ENCODE measurements at regions not wholly inside any gene's neighbourhood (a gene's known extent, or its start where the extent isn't known, plus 50 kb on each side); places are given as distances from the start of the nearest gene placed in this dataset.
"Not testable (repeated sequence)": the region's sequence is repeated elsewhere in the genome, so short reads cannot be mapped to it uniquely, and the experiment has no call there.

DNA sequence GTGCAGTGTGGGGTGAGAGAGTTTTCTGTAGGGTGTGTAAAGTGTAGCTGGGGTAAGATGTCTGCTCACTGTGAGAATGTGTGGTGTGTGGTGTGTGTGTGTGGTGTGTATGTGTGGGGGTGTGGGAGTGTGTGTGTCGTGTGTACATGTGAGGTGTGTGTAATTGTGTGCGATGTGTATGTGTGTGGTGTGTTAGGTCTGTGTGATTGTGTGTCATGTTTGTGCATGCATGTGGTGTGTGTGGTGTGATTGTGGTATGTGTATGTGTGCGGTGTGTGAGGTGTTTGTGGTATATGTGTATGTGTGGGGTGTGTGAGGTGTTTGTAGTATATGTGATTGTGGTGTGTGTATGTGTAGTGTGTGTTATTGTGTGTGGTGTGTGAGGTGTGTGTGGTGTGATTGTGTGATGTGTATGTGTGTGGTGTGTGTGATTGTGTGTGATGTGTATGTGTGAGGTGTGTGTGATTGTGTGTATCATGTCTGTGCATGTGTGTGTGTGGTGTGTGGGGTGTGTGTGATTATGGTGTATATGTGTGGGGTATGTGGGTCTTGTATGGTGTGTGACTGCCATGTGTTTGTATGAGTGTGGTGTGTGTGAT is 241.7 kb upstream of the HDAC4 start:
- intact Hi-C loops (cut with DNase I): no loop called here
- DNase-seq (no peak), FAIRE-seq (no peak), ATAC-seq (no peak)
- Histone ChIP-seq H3K36me3 (no peaks in the 10 kb centered on the region), H3K4me1 (no peaks in the 10 kb centered on the region), H3K4me3 (no peak overlapping the region), H3K27ac (no peak overlapping the region), H3K9me3 (no peaks in the 10 kb centered on the region), H3K27me3 (no peaks in the 10 kb centered on the region)
- TF ChIP-seq, protein P1, sequence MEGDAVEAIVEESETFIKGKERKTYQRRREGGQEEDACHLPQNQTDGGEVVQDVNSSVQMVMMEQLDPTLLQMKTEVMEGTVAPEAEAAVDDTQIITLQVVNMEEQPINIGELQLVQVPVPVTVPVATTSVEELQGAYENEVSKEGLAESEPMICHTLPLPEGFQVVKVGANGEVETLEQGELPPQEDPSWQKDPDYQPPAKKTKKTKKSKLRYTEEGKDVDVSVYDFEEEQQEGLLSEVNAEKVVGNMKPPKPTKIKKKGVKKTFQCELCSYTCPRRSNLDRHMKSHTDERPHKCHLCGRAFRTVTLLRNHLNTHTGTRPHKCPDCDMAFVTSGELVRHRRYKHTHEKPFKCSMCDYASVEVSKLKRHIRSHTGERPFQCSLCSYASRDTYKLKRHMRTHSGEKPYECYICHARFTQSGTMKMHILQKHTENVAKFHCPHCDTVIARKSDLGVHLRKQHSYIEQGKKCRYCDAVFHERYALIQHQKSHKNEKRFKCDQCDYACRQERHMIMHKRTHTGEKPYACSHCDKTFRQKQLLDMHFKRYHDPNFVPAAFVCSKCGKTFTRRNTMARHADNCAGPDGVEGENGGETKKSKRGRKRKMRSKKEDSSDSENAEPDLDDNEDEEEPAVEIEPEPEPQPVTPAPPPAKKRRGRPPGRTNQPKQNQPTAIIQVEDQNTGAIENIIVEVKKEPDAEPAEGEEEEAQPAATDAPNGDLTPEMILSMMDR (IDR thresholded peaks at IDR 0.05): no peak
- 76 to 80% methylated on average over 3 of the region's 3 CpGs for WGBS, 2 donors

DNA sequence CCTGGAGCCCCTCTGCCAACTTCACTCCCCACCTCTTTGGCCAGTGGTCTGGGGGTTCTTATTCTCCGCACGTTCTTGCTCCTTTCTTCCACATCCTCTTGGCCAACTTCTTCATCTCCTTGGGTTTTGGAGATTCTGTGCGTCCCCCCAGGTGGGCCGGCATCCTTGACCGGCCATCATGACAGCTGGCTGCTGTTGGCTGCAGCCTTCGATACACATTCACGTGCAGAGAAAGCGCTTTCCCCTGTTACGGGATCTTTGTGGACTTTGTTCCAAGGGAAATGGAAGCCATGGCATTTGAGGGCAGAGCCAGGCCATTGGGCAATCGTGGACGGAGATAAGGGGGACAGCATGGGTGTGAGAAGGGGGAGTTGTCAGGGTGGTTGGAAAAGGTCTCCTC is 241.1 kb upstream of the HDAC4 start:
- FAIRE-seq; H3K4me3 ChIP-seq; H3K27me3 ChIP-seq; intact Hi-C loops (cut with DNase I); H3K9me3 ChIP-seq; H3K36me3 ChIP-seq; H3K27ac ChIP-seq; H3K4me1 ChIP-seq; ATAC-seq; DNase-seq: not testable (repeated sequence)
- 63 to 65% methylated on average over 10 to 11 of the region's 11 CpGs for WGBS, 2 donors

DNA sequence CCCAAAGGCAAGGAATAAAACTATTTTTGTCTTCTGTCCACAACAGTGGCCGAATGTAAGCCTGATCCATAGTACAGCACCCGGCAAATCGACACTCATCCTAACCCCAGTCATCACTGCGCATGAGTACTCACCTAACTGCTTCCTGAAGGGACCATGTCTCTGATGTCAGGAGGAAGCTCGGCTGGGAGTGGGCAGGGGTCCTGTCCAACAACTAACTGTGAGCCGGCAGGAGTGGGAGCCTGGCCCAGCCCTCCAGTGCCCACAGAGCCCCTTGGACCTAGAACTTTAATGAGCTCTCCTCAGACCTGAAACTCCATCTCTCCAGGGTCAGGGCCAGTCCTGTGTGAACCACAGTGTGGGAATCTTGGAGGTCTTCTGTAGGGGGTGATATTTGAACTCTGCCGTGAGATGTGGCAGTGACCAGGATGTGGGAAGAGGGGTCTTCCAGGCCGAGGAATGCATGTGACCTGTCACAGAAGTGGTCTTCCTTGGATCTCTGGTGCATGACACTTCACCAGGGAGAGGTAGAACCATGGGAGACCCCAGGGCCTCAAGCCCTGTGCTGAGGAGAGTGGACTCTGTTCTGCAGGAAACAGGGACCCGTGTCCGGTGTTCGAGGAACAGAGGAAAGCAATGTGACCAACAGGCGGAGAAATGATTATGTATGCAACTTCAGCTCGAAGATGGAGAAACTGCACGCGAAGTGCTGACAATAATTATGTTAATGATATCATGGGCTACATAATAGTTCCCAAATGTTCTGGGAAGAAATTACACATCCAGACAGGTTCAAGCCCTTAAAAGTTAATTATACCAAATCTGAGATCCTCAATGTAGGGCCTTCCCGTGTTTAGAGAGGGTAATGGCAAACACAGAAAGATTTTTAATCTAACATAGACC is 240.1 kb upstream of the HDAC4 start:
- ATAC-seq (no peak), FAIRE-seq (no peak), DNase-seq (no peak)
- TF ChIP-seq, protein P1 (IDR thresholded peaks at IDR 0.05): no peak
- Histone ChIP-seq H3K4me3 (no peak overlapping the region), H3K27ac (no peak overlapping the region), H3K9me3 (no peaks in the 10 kb centered on the region), H3K36me3 (no peaks in the 10 kb centered on the region), H3K4me1 (no peaks in the 10 kb centered on the region), H3K27me3 (no peaks in the 10 kb centered on the region)
- 72 to 79% methylated on average over 16 of the region's 16 CpGs for WGBS, 2 donors
- intact Hi-C loops (cut with DNase I): no loop called here

DNA sequence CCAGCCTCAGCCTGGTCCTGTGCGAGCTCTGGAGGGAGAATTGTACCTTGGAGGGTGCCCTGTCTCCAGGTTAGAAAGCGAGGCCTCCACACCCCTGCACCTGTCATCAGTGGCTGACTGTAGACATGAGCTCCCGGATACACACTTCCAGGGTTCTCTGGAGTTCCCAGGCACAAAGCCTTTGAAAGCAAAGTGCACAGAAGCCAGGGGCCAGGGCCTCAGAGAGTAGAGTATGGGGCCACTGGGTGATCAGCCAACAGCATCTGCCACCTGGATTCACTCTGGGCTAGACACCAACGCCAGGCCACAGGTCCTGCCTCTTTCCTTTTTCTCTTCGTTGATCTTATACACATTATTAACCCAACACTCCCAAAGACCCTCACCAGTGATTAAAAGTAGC is 239.4 kb upstream of the HDAC4 start:
- DNase-seq: no peak
- FAIRE-seq: no peak
- intact Hi-C loops (cut with DNase I): no loop called here
- Histone ChIP-seq H3K36me3 (no peaks in the 10 kb centered on the region), H3K9me3 (no peaks in the 10 kb centered on the region), H3K4me1 (no peaks in the 10 kb centered on the region), H3K27ac (no peak overlapping the region), H3K4me3 (no peak overlapping the region), H3K27me3 (no peaks in the 10 kb centered on the region)
- TF ChIP-seq, protein P1 (IDR thresholded peaks at IDR 0.05): no peak
- 51 to 70% methylated on average over 5 of the region's 5 CpGs for WGBS, 2 donors
- no peak for ATAC-seq

DNA sequence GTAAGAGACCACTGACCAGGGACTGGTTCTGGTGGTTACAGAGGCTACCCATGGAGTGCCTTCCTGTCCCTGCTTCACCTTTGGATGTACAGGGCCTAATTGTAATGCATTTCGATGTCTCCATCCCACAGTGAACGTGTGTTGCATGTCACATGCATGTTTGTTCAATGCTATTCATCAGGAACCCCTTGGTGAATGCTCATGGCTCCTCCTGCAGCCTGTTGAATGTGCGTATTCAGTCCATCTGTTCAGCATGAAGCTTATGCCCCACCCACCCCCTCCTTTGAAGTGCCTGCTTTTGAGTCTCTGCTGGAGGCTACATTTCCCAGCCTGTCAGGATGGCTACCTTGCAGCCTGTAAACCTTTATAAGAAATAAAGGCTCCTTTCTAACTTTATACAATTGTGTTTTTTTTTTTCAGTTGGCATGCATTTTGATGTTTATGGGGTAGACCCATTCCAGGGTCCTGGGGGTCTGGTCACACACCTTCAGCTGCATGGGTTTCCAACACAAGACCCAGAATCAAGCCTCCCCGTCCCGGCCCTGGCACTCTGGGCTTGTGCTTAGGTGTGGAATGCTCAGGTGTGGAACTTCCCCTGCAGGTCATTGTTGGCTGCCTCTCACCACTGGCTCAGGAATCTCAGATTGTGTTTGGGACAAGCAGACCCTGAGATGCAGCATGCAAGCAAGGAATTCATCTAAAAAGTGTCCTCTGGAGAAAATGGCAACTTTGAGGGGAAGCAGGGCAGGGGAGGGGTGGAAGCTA is 238.8 kb upstream of the HDAC4 start:
- 65 to 71% methylated on average over 5 of the region's 5 CpGs for WGBS, 2 donors
- intact Hi-C loops (cut with DNase I): no loop called here
- FAIRE-seq (no peak), ATAC-seq (no peak), DNase-seq (no peak)
- Histone ChIP-seq H3K27ac (no peak overlapping the region), H3K27me3 (no peaks in the 10 kb centered on the region), H3K4me3 (no peak overlapping the region), H3K36me3 (no peaks in the 10 kb centered on the region), H3K9me3 (no peaks in the 10 kb centered on the region), H3K4me1 (no peaks in the 10 kb centered on the region)
- TF ChIP-seq, protein P1 (IDR thresholded peaks at IDR 0.05): no peak

Data from pancreas (tissue), 10 donors.